ENCODE measurements at regions not wholly inside any gene's neighbourhood (a gene's known extent, or its start where the extent isn't known, plus 50 kb on each side); places are given as distances from the start of the nearest gene placed in this dataset.

DNA sequence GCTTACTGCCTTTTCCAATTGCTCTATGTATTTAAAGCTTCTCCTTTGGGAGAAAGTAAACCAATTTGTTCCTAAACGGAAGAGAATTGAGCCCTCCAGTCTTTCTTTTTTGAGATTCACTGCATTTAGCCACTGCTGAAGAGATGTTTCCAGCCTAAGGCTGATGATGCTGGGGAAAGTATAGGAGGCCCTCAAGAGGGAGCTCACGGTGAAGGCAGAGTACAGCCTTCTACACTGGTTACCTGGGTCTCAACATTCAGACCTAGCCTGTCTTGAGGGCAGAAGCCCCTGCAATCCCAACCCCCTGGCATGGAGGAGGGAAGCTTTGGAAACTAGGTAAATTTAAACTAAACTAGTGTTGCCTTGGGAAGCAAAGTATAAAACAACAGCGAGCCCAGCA, 316.7 kb upstream of the TPK1 start:
- TF ChIP-seq, protein P1, sequence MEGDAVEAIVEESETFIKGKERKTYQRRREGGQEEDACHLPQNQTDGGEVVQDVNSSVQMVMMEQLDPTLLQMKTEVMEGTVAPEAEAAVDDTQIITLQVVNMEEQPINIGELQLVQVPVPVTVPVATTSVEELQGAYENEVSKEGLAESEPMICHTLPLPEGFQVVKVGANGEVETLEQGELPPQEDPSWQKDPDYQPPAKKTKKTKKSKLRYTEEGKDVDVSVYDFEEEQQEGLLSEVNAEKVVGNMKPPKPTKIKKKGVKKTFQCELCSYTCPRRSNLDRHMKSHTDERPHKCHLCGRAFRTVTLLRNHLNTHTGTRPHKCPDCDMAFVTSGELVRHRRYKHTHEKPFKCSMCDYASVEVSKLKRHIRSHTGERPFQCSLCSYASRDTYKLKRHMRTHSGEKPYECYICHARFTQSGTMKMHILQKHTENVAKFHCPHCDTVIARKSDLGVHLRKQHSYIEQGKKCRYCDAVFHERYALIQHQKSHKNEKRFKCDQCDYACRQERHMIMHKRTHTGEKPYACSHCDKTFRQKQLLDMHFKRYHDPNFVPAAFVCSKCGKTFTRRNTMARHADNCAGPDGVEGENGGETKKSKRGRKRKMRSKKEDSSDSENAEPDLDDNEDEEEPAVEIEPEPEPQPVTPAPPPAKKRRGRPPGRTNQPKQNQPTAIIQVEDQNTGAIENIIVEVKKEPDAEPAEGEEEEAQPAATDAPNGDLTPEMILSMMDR (IDR thresholded peaks at IDR 0.05), result no peak
- no peak for TF ChIP-seq POLR2A (IDR thresholded peaks at IDR 0.05)
